ENCODE measurements at regions not wholly inside any gene's neighbourhood (a gene's known extent, or its start where the extent isn't known, plus 50 kb on each side); places are given as distances from the start of the nearest gene placed in this dataset.

DNA sequence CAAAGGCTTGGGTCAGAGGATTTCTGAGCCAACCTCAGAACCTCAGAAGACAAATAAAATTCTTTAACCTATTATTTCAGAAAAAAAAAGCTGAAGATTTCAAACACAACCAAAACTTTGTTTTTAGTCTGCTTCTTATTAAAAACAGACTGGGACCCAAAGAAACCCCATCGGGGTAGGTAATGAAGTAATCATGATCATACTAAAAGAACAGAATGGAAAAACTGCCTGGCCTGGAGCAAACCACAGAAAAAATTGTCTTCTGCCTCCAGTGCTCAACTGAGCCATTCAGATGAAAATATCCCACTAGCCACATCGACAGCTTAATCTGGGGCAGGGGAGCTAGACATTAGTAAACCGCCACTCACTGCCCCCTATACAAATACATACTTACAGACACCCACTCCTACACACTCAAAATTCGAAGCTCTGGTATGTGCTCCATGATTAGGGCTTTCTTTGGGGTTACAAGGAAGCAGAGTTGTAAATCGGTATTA, 76.5 kb downstream of the SDC1 start:
- Histone ChIP-seq H3F3A (ENCODE audit: insufficient read depth) (no peaks in the 10 kb centered on the region), H3K4me3 (ENCODE audit: insufficient read depth, low read length, poor library complexity, severe bottlenecking) (no peak overlapping the region), H3K27ac (ENCODE audit: low read depth, low read length) (no peak overlapping the region), H2AFZ (ENCODE audit: low read depth, low read length, severe bottlenecking) (no peak overlapping the region), H3K36me3 (ENCODE audit: low read length) (no peaks in the 10 kb centered on the region), H3K79me2 (ENCODE audit: insufficient read depth, low read length) (no peaks in the 10 kb centered on the region), H4K20me1 (ENCODE audit: low read depth, low read length) (no peaks in the 10 kb centered on the region), H3K4me2 (ENCODE audit: low read depth, low read length, poor library complexity, severe bottlenecking) (no peak overlapping the region), H3K9me2 (replicated peaks; ENCODE audit: insufficient read depth, low read length) (no peaks in the 10 kb centered on the region), H3K27me3 (ENCODE audit: low read length) (no peaks in the 10 kb centered on the region), H3K9me3 (ENCODE audit: insufficient read depth, low read length) (no peaks in the 10 kb centered on the region), H3K9ac (ENCODE audit: low read length) (no peak overlapping the region)
- TF ChIP-seq EZH2phosphoT487 (conservative IDR thresholded peaks at IDR 0.05; ENCODE audit: low read length): no peak
- TF ChIP-seq, protein P1, sequence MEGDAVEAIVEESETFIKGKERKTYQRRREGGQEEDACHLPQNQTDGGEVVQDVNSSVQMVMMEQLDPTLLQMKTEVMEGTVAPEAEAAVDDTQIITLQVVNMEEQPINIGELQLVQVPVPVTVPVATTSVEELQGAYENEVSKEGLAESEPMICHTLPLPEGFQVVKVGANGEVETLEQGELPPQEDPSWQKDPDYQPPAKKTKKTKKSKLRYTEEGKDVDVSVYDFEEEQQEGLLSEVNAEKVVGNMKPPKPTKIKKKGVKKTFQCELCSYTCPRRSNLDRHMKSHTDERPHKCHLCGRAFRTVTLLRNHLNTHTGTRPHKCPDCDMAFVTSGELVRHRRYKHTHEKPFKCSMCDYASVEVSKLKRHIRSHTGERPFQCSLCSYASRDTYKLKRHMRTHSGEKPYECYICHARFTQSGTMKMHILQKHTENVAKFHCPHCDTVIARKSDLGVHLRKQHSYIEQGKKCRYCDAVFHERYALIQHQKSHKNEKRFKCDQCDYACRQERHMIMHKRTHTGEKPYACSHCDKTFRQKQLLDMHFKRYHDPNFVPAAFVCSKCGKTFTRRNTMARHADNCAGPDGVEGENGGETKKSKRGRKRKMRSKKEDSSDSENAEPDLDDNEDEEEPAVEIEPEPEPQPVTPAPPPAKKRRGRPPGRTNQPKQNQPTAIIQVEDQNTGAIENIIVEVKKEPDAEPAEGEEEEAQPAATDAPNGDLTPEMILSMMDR (IDR thresholded peaks at IDR 0.05; ENCODE audit: insufficient read depth, low read length, poor library complexity, severe bottlenecking): no peak

GRCh38 chr2:20147351-20147750, 77.6 kb downstream of the SDC1 start:
- TF ChIP-seq, protein P1 (IDR thresholded peaks at IDR 0.05; ENCODE audit: insufficient read depth, low read length, poor library complexity, severe bottlenecking): no peak
- TF ChIP-seq EZH2phosphoT487 (conservative IDR thresholded peaks at IDR 0.05; ENCODE audit: low read length): no peak
- H3K4me3 ChIP-seq (ENCODE audit: insufficient read depth, low read length, poor library complexity, severe bottlenecking): no peak overlapping the region
- H3K27ac ChIP-seq (ENCODE audit: low read depth, low read length): no peak overlapping the region
- H2AFZ ChIP-seq (ENCODE audit: low read depth, low read length, severe bottlenecking): no peak overlapping the region
- no peak overlapping the region for H3K9ac ChIP-seq (ENCODE audit: low read length)
- H4K20me1 ChIP-seq (ENCODE audit: low read depth, low read length): no peaks in the 10 kb centered on the region
- no peaks in the 10 kb centered on the region for H3K9me2 ChIP-seq (replicated peaks; ENCODE audit: insufficient read depth, low read length)
- H3K36me3 ChIP-seq (ENCODE audit: low read length): no peaks in the 10 kb centered on the region
- H3K4me2 ChIP-seq (ENCODE audit: low read depth, low read length, poor library complexity, severe bottlenecking): no peak overlapping the region
- H3K9me3 ChIP-seq (ENCODE audit: insufficient read depth, low read length): no peaks in the 10 kb centered on the region
- no peaks in the 10 kb centered on the region for H3K27me3 ChIP-seq (ENCODE audit: low read length)
- H3F3A ChIP-seq (ENCODE audit: insufficient read depth): no peaks in the 10 kb centered on the region
- no peaks in the 10 kb centered on the region for H3K79me2 ChIP-seq (ENCODE audit: insufficient read depth, low read length)

GRCh38 chr2:20146401-20146800, 78.5 kb downstream of the SDC1 start:
- Histone ChIP-seq H4K20me1 (ENCODE audit: low read depth, low read length) (no peaks in the 10 kb centered on the region), H3K27ac (ENCODE audit: low read depth, low read length) (no peak overlapping the region), H3F3A (ENCODE audit: insufficient read depth) (no peaks in the 10 kb centered on the region), H3K36me3 (ENCODE audit: low read length) (no peaks in the 10 kb centered on the region), H3K27me3 (ENCODE audit: low read length) (no peaks in the 10 kb centered on the region), H3K4me2 (ENCODE audit: low read depth, low read length, poor library complexity, severe bottlenecking) (no peak overlapping the region), H3K9me3 (ENCODE audit: insufficient read depth, low read length) (no peaks in the 10 kb centered on the region), H3K4me3 (ENCODE audit: insufficient read depth, low read length, poor library complexity, severe bottlenecking) (no peak overlapping the region), H3K9ac (ENCODE audit: low read length) (no peak overlapping the region), H2AFZ (ENCODE audit: low read depth, low read length, severe bottlenecking) (no peak overlapping the region), H3K9me2 (replicated peaks; ENCODE audit: insufficient read depth, low read length) (no peaks in the 10 kb centered on the region), H3K79me2 (ENCODE audit: insufficient read depth, low read length) (no peaks in the 10 kb centered on the region)
- TF ChIP-seq, protein P1 (IDR thresholded peaks at IDR 0.05; ENCODE audit: insufficient read depth, low read length, poor library complexity, severe bottlenecking): no peak
- TF ChIP-seq EZH2phosphoT487 (conservative IDR thresholded peaks at IDR 0.05; ENCODE audit: low read length): no peak

All from SU-DHL-6 (cell line).